Activated T-helper 1 cell treated with anti-CD3 and anti-CD28 coated beads, Interleukin-12 subunit alpha, Interleukin-12 subunit beta, Interleukin-2, Interleukin-4 antibody, amounts not matched to agents 30 ng/mL and 10 ng/mL and 1 ng/mL, durations not matched to agents 14 hours and 24 hours and 36 hours (primary cell): ENCODE measurements at regions not wholly inside any gene's neighbourhood (a gene's known extent, or its start where the extent isn't known, plus 50 kb on each side); places are given as distances from the start of the nearest gene placed in this dataset.

Source experiments
- DNase-seq: peaks from one replicate; pipeline ENCODE4 v3.0.0; 2021; ENCODE audit warnings: low spot score
- H3K27ac Mint-ChIP-seq: one replicate; pipeline ENCODE4 v1.8.0; 2021; ENCODE audit warnings: mild to moderate bottlenecking, mixed read lengths
- H3K27me3 Mint-ChIP-seq: one replicate; pipeline ENCODE4 v1.8.0; 2022; ENCODE audit warnings: mild to moderate bottlenecking, moderate library complexity, mixed read lengths; ENCODE audit not compliant: insufficient read depth
- H3K36me3 Mint-ChIP-seq: one replicate; pipeline ENCODE4 v1.8.0; 2021; ENCODE audit warnings: low read depth, mixed read lengths
- H3K4me1 Mint-ChIP-seq: one replicate; pipeline ENCODE4 v1.8.0; 2021; ENCODE audit warnings: low read depth, mixed read lengths
- H3K4me3 Mint-ChIP-seq: one replicate; pipeline ENCODE4 v1.8.0; 2021; ENCODE audit warnings: mild to moderate bottlenecking, moderate library complexity, mixed read lengths
- H3K9me3 Mint-ChIP-seq: one replicate; pipeline ENCODE4 v1.8.0; 2021; ENCODE audit warnings: mixed read lengths
- intact Hi-C: fragments of 100-400 bp; cut with micrococcal nuclease; formaldehyde crosslinking; loops from one replicate; pipeline ENCODE4 v1.15.1; 2024

- H3K4me1 Mint-ChIP-seq: no peaks in the 10 kb centered on the region
- no peak overlapping the region for H3K27ac Mint-ChIP-seq
- no peak overlapping the region for H3K4me3 Mint-ChIP-seq
- no peaks in the 10 kb centered on the region for H3K36me3 Mint-ChIP-seq
- H3K27me3 Mint-ChIP-seq: peaks cover 5% of the 10 kb centered on the region
- no peak for DNase-seq
- intact Hi-C loops: no loop called here
- no peaks in the 10 kb centered on the region for H3K9me3 Mint-ChIP-seq
Measured at GRCh38 chr3:137061186-137061585, 103.4 kb downstream of the IL20RB start.

- Mint-ChIP-seq H3K4me3 (no peak overlapping the region), H3K9me3 (no peaks in the 10 kb centered on the region), H3K27ac (no peak overlapping the region), H3K36me3 (no peaks in the 10 kb centered on the region), H3K27me3 (peaks cover 5% of the 10 kb centered on the region), H3K4me1 (no peaks in the 10 kb centered on the region)
- intact Hi-C loops: no loop called here
- no peak for DNase-seq
Measured at GRCh38 chr3:137062250-137062649, 104.5 kb downstream of the IL20RB start.

- Mint-ChIP-seq H3K4me1 (no peaks in the 10 kb centered on the region), H3K27ac (no peak overlapping the region), H3K9me3 (no peaks in the 10 kb centered on the region), H3K27me3 (no peaks in the 10 kb centered on the region), H3K36me3 (no peaks in the 10 kb centered on the region), H3K4me3 (no peak overlapping the region)
- DNase-seq: no peak
- intact Hi-C loops: no loop called here
Measured at GRCh38 chr3:137065381-137065780, 107.6 kb downstream of the IL20RB start.

- no peak overlapping the region for H3K27ac Mint-ChIP-seq
- intact Hi-C loops: no loop called here
- DNase-seq: no peak
- H3K36me3 Mint-ChIP-seq: no peaks in the 10 kb centered on the region
- no peak overlapping the region for H3K4me3 Mint-ChIP-seq
- no peaks in the 10 kb centered on the region for H3K9me3 Mint-ChIP-seq
- H3K4me1 Mint-ChIP-seq: no peaks in the 10 kb centered on the region
- no peaks in the 10 kb centered on the region for H3K27me3 Mint-ChIP-seq
Measured at GRCh38 chr3:137066092-137066491, 108.3 kb downstream of the IL20RB start.

GRCh38 chr3:137071104-137071503 lies 113.3 kb downstream of the IL20RB start:
- Mint-ChIP-seq H3K27me3 (no peaks in the 10 kb centered on the region), H3K4me3 (no peak overlapping the region), H3K27ac (no peak overlapping the region), H3K4me1 (no peaks in the 10 kb centered on the region), H3K36me3 (no peaks in the 10 kb centered on the region), H3K9me3 (no peaks in the 10 kb centered on the region)
- no peak for DNase-seq
- intact Hi-C loops: no loop called here

- no peak overlapping the region for H3K27ac Mint-ChIP-seq
- no peaks in the 10 kb centered on the region for H3K9me3 Mint-ChIP-seq
- H3K4me3 Mint-ChIP-seq: no peak overlapping the region
- intact Hi-C loops: no loop called here
- no peaks in the 10 kb centered on the region for H3K4me1 Mint-ChIP-seq
- no peaks in the 10 kb centered on the region for H3K36me3 Mint-ChIP-seq
- H3K27me3 Mint-ChIP-seq: peaks cover 2% of the 10 kb centered on the region
- DNase-seq: no peak
Measured at GRCh38 chr3:137075020-137075419, 117.2 kb downstream of the IL20RB start.

GRCh38 chr3:137078040-137078439 lies 120.3 kb downstream of the IL20RB start:
- H3K36me3 Mint-ChIP-seq: no peaks in the 10 kb centered on the region
- no peak overlapping the region for H3K4me3 Mint-ChIP-seq
- intact Hi-C loops: no loop called here
- H3K4me1 Mint-ChIP-seq: no peaks in the 10 kb centered on the region
- DNase-seq: no peak
- no peaks in the 10 kb centered on the region for H3K9me3 Mint-ChIP-seq
- peaks cover 5% of the 10 kb centered on the region for H3K27me3 Mint-ChIP-seq
- no peak overlapping the region for H3K27ac Mint-ChIP-seq

GRCh38 chr3:137079571-137079970 lies 121.8 kb downstream of the IL20RB start:
- Mint-ChIP-seq H3K4me1 (no peaks in the 10 kb centered on the region), H3K4me3 (no peak overlapping the region), H3K9me3 (no peaks in the 10 kb centered on the region), H3K27me3 (peaks cover 5% of the 10 kb centered on the region), H3K27ac (no peak overlapping the region), H3K36me3 (no peaks in the 10 kb centered on the region)
- DNase-seq: no peak
- intact Hi-C loops: no loop called here

GRCh38 chr3:137081711-137082110 lies 123.9 kb downstream of the IL20RB start:
- Mint-ChIP-seq H3K4me1 (no peaks in the 10 kb centered on the region), H3K36me3 (no peaks in the 10 kb centered on the region), H3K27ac (no peak overlapping the region), H3K27me3 (peaks cover 7% of the 10 kb centered on the region), H3K4me3 (no peak overlapping the region), H3K9me3 (no peaks in the 10 kb centered on the region)
- intact Hi-C loops: no loop called here
- DNase-seq: no peak

GRCh38 chr3:137082763-137083162 lies 125.0 kb downstream of the IL20RB start:
- no peak for DNase-seq
- H3K36me3 Mint-ChIP-seq: no peaks in the 10 kb centered on the region
- no peaks in the 10 kb centered on the region for H3K4me1 Mint-ChIP-seq
- H3K27ac Mint-ChIP-seq: no peak overlapping the region
- H3K27me3 Mint-ChIP-seq: peaks cover 9% of the 10 kb centered on the region
- intact Hi-C loops: no loop called here
- no peaks in the 10 kb centered on the region for H3K9me3 Mint-ChIP-seq
- H3K4me3 Mint-ChIP-seq: no peak overlapping the region

GRCh38 chr3:137083332-137083731 lies 125.5 kb downstream of the IL20RB start:
- Mint-ChIP-seq H3K4me1 (no peaks in the 10 kb centered on the region), H3K27ac (no peak overlapping the region), H3K36me3 (no peaks in the 10 kb centered on the region), H3K4me3 (no peak overlapping the region), H3K9me3 (no peaks in the 10 kb centered on the region), H3K27me3 (peaks cover 9% of the 10 kb centered on the region)
- no peak for DNase-seq
- intact Hi-C loops: no loop called here

GRCh38 chr3:137084586-137084985 lies 126.8 kb downstream of the IL20RB start:
- Mint-ChIP-seq H3K36me3 (no peaks in the 10 kb centered on the region), H3K9me3 (no peaks in the 10 kb centered on the region), H3K27ac (no peak overlapping the region), H3K4me1 (no peaks in the 10 kb centered on the region), H3K27me3 (peaks cover 12% of the 10 kb centered on the region), H3K4me3 (no peak overlapping the region)
- intact Hi-C loops: no loop called here
- DNase-seq: no peak

GRCh38 chr3:137097386-137097785 lies 139.6 kb downstream of the IL20RB start:
- intact Hi-C loops: no loop called here
- H3K36me3 Mint-ChIP-seq: no peaks in the 10 kb centered on the region
- H3K4me1 Mint-ChIP-seq: no peaks in the 10 kb centered on the region
- peaks cover 6% of the 10 kb centered on the region for H3K27me3 Mint-ChIP-seq
- no peak overlapping the region for H3K27ac Mint-ChIP-seq
- DNase-seq: no peak
- no peaks in the 10 kb centered on the region for H3K9me3 Mint-ChIP-seq
- no peak overlapping the region for H3K4me3 Mint-ChIP-seq

- H3K9me3 Mint-ChIP-seq: no peaks in the 10 kb centered on the region
- no peak overlapping the region for H3K4me3 Mint-ChIP-seq
- no peaks in the 10 kb centered on the region for H3K36me3 Mint-ChIP-seq
- intact Hi-C loops: no loop called here
- H3K27me3 Mint-ChIP-seq: peaks cover 6% of the 10 kb centered on the region
- no peaks in the 10 kb centered on the region for H3K4me1 Mint-ChIP-seq
- no peak overlapping the region for H3K27ac Mint-ChIP-seq
- DNase-seq: no peak
Measured at GRCh38 chr3:137097852-137098251, 140.1 kb downstream of the IL20RB start.
